WTC11 (cell line): ENCODE measurements at regions not wholly inside any gene's neighbourhood (a gene's known extent, or its start where the extent isn't known, plus 50 kb on each side); places are given as distances from the start of the nearest gene placed in this dataset.

ENCODE experiments used
- ELF4 ChIP-seq: sonication (generic); formaldehyde crosslinking; IDR thresholded peaks from 2 replicates; pipeline ENCODE4 v1.8.1; 2022; ENCODE audit warnings: low read depth, mild to moderate bottlenecking, moderate library complexity, missing genetic modification reagents
- ESRRA ChIP-seq: sonication (generic); formaldehyde crosslinking; IDR thresholded peaks from 2 replicates; pipeline ENCODE4 v1.8.1; 2022; ENCODE audit warnings: mild to moderate bottlenecking, missing genetic modification reagents, borderline replicate concordance
- ETV6 ChIP-seq: sonication (generic); formaldehyde crosslinking; IDR thresholded peaks from 2 replicates; pipeline ENCODE4 v1.8.1; 2022; ENCODE audit warnings: mild to moderate bottlenecking, missing genetic modification reagents
- MXD4 ChIP-seq: fragments of 250-450 bp; sonication (Bioruptor Pico); IDR thresholded peaks from 2 replicates; pipeline ENCODE4 v1.8.0; 2021; ENCODE audit warnings: mild to moderate bottlenecking, moderate library complexity, borderline replicate concordance
- NR1H2 ChIP-seq: sonication (generic); formaldehyde crosslinking; IDR thresholded peaks from 2 replicates; pipeline ENCODE4 v1.9.0; 2021; ENCODE audit warnings: mild to moderate bottlenecking, moderate library complexity, missing genetic modification reagents
- NR2C2 ChIP-seq: sonication (generic); formaldehyde crosslinking; IDR thresholded peaks from 2 replicates; pipeline ENCODE4 v1.8.0; 2022; ENCODE audit warnings: mild to moderate bottlenecking, missing genetic modification reagents
- TF ChIP-seq, protein P1 (sequence below): fragments of 250-450 bp; sonication (Bioruptor Pico); IDR thresholded peaks from 2 replicates; pipeline ENCODE4 v2.1.2; 2022; ENCODE audit warnings: mild to moderate bottlenecking, moderate library complexity
- TF ChIP-seq, protein P2 (sequence below): fragments of 200-600 bp; IDR thresholded peaks from 2 replicates; pipeline ENCODE4 v1.8.0; 2022; ENCODE audit warnings: antibody characterized with exemption
- TF ChIP-seq, protein P3 (sequence below): sonication (generic); formaldehyde crosslinking; IDR thresholded peaks from 2 replicates; pipeline ENCODE4 v1.8.1; 2023; ENCODE audit warnings: mild to moderate bottlenecking, missing genetic modification reagents
- TF ChIP-seq, protein P4 (sequence below): sonication (generic); formaldehyde crosslinking; IDR thresholded peaks from 2 replicates; pipeline ENCODE4 v1.8.1; 2023; ENCODE audit warnings: mild to moderate bottlenecking, moderate library complexity, missing genetic modification reagents
- TF ChIP-seq, protein P5 (sequence below): sonication (generic); formaldehyde crosslinking; IDR thresholded peaks from 2 replicates; pipeline ENCODE4 v1.8.1; 2023; ENCODE audit warnings: mild to moderate bottlenecking, missing genetic modification reagents, moderate library complexity
- TF ChIP-seq, protein P6 (sequence below): sonication (generic); formaldehyde crosslinking; conservative IDR thresholded peaks from 2 replicates; pipeline ENCODE4 v1.8.1; 2023; ENCODE audit warnings: mild to moderate bottlenecking, low read depth, missing genetic modification reagents, moderate library complexity
- TF ChIP-seq, protein P7 (sequence below): sonication (generic); formaldehyde crosslinking; IDR thresholded peaks from 2 replicates; pipeline ENCODE4 v1.8.0; 2022; ENCODE audit warnings: mild to moderate bottlenecking, missing genetic modification reagents

DNA sequence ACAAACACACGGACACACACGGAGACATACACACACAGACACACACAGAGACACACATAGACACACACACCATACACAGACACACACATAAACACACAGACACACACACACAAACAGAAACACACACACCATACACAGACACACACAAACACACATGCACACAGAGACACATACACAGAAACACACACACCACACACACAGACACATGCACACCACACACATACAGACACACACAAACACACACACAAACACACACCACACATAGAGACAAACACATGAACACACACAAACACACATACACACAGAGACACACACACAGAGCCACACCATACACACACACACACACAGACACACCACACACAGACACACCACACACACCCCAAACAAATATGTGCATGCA, 152.7 kb upstream of the FOXD4L5 start:
- TF ChIP-seq, protein P1, sequence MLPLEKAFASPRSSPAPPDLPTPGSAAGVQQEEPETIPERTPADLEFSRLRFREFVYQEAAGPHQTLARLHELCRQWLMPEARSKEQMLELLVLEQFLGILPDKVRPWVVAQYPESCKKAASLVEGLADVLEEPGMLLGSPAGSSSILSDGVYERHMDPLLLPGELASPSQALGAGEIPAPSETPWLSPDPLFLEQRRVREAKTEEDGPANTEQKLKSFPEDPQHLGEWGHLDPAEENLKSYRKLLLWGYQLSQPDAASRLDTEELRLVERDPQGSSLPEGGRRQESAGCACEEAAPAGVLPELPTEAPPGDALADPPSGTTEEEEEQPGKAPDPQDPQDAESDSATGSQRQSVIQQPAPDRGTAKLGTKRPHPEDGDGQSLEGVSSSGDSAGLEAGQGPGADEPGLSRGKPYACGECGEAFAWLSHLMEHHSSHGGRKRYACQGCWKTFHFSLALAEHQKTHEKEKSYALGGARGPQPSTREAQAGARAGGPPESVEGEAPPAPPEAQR (CRISPR knock-in tag): no peak
- no peak for TF ChIP-seq NR1H2 (CRISPR knock-in tag)
- TF ChIP-seq, protein P2, sequence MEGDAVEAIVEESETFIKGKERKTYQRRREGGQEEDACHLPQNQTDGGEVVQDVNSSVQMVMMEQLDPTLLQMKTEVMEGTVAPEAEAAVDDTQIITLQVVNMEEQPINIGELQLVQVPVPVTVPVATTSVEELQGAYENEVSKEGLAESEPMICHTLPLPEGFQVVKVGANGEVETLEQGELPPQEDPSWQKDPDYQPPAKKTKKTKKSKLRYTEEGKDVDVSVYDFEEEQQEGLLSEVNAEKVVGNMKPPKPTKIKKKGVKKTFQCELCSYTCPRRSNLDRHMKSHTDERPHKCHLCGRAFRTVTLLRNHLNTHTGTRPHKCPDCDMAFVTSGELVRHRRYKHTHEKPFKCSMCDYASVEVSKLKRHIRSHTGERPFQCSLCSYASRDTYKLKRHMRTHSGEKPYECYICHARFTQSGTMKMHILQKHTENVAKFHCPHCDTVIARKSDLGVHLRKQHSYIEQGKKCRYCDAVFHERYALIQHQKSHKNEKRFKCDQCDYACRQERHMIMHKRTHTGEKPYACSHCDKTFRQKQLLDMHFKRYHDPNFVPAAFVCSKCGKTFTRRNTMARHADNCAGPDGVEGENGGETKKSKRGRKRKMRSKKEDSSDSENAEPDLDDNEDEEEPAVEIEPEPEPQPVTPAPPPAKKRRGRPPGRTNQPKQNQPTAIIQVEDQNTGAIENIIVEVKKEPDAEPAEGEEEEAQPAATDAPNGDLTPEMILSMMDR: no peak
- TF ChIP-seq, protein P3, sequence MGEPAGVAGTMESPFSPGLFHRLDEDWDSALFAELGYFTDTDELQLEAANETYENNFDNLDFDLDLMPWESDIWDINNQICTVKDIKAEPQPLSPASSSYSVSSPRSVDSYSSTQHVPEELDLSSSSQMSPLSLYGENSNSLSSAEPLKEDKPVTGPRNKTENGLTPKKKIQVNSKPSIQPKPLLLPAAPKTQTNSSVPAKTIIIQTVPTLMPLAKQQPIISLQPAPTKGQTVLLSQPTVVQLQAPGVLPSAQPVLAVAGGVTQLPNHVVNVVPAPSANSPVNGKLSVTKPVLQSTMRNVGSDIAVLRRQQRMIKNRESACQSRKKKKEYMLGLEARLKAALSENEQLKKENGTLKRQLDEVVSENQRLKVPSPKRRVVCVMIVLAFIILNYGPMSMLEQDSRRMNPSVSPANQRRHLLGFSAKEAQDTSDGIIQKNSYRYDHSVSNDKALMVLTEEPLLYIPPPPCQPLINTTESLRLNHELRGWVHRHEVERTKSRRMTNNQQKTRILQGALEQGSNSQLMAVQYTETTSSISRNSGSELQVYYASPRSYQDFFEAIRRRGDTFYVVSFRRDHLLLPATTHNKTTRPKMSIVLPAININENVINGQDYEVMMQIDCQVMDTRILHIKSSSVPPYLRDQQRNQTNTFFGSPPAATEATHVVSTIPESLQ (CRISPR knock-in tag): no peak
- no peak for TF ChIP-seq ETV6 (CRISPR knock-in tag)
- no peak for TF ChIP-seq NR2C2
- TF ChIP-seq, protein P4, sequence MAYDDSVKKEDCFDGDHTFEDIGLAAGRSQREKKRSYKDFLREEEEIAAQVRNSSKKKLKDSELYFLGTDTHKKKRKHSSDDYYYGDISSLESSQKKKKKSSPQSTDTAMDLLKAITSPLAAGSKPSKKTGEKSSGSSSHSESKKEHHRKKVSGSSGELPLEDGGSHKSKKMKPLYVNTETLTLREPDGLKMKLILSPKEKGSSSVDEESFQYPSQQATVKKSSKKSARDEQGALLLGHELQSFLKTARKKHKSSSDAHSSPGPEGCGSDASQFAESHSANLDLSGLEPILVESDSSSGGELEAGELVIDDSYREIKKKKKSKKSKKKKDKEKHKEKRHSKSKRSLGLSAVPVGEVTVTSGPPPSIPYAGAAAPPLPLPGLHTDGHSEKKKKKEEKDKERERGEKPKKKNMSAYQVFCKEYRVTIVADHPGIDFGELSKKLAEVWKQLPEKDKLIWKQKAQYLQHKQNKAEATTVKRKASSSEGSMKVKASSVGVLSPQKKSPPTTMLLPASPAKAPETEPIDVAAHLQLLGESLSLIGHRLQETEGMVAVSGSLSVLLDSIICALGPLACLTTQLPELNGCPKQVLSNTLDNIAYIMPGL (CRISPR knock-in tag): no peak
- TF ChIP-seq ESRRA (CRISPR knock-in tag): no peak
- no peak for TF ChIP-seq ELF4 (CRISPR knock-in tag)
- TF ChIP-seq, protein P5, sequence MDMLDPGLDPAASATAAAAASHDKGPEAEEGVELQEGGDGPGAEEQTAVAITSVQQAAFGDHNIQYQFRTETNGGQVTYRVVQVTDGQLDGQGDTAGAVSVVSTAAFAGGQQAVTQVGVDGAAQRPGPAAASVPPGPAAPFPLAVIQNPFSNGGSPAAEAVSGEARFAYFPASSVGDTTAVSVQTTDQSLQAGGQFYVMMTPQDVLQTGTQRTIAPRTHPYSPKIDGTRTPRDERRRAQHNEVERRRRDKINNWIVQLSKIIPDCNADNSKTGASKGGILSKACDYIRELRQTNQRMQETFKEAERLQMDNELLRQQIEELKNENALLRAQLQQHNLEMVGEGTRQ (CRISPR knock-in tag): no peak
- no peak for TF ChIP-seq MXD4 (CRISPR knock-in tag)
- TF ChIP-seq, protein P6, sequence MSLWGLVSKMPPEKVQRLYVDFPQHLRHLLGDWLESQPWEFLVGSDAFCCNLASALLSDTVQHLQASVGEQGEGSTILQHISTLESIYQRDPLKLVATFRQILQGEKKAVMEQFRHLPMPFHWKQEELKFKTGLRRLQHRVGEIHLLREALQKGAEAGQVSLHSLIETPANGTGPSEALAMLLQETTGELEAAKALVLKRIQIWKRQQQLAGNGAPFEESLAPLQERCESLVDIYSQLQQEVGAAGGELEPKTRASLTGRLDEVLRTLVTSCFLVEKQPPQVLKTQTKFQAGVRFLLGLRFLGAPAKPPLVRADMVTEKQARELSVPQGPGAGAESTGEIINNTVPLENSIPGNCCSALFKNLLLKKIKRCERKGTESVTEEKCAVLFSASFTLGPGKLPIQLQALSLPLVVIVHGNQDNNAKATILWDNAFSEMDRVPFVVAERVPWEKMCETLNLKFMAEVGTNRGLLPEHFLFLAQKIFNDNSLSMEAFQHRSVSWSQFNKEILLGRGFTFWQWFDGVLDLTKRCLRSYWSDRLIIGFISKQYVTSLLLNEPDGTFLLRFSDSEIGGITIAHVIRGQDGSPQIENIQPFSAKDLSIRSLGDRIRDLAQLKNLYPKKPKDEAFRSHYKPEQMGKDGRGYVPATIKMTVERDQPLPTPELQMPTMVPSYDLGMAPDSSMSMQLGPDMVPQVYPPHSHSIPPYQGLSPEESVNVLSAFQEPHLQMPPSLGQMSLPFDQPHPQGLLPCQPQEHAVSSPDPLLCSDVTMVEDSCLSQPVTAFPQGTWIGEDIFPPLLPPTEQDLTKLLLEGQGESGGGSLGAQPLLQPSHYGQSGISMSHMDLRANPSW (CRISPR knock-in tag): no peak
- TF ChIP-seq, protein P7, sequence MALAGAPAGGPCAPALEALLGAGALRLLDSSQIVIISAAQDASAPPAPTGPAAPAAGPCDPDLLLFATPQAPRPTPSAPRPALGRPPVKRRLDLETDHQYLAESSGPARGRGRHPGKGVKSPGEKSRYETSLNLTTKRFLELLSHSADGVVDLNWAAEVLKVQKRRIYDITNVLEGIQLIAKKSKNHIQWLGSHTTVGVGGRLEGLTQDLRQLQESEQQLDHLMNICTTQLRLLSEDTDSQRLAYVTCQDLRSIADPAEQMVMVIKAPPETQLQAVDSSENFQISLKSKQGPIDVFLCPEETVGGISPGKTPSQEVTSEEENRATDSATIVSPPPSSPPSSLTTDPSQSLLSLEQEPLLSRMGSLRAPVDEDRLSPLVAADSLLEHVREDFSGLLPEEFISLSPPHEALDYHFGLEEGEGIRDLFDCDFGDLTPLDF (CRISPR knock-in tag): no peak
